ENCODE measurements at regions not wholly inside any gene's neighbourhood (a gene's known extent, or its start where the extent isn't known, plus 50 kb on each side); places are given as distances from the start of the nearest gene placed in this dataset.
"Not testable (repeated sequence)": the region's sequence is repeated elsewhere in the genome, so short reads cannot be mapped to it uniquely, and the experiment has no call there.

- H3K27ac ChIP-seq; H3K27me3 ChIP-seq; H3K4me1 ChIP-seq; DNase-seq; H3K4me3 ChIP-seq; intact Hi-C loops (cut with DNase I); H3K9me3 ChIP-seq; H3K36me3 ChIP-seq: not testable (repeated sequence)
- 73% methylated on average over 14 of the region's 15 CpGs for WGBS, 2 donors
Measured at GRCh38 chr2:95754819-95755563, 163.2 kb downstream of the TRIM43 start.

- H3K4me3 ChIP-seq; H3K9me3 ChIP-seq; H3K36me3 ChIP-seq; intact Hi-C loops (cut with DNase I); DNase-seq; H3K27me3 ChIP-seq; H3K27ac ChIP-seq; H3K4me1 ChIP-seq: not testable (repeated sequence)
- WGBS, 2 donors, result 61 to 71% methylated on average over 7 of the region's 7 CpGs
Measured at GRCh38 chr2:95755956-95756669, 164.3 kb downstream of the TRIM43 start.

GRCh38 chr2:95757988-95758387, 166.2 kb downstream of the TRIM43 start:
- H3K36me3 ChIP-seq, result no peaks in the 10 kb centered on the region
- H3K27ac ChIP-seq, result no peak overlapping the region
- no peaks in the 10 kb centered on the region for H3K27me3 ChIP-seq
- H3K4me1 ChIP-seq, result no peaks in the 10 kb centered on the region
- intact Hi-C loops (cut with DNase I), result no loop called here
- no peak overlapping the region for H3K4me3 ChIP-seq
- DNase-seq, result no peak
- no peaks in the 10 kb centered on the region for H3K9me3 ChIP-seq
- no peak for TF ChIP-seq EP300 (IDR thresholded peaks at IDR 0.05)
- TF ChIP-seq CTCF (IDR thresholded peaks at IDR 0.05), result no peak
- no peak for TF ChIP-seq POLR2AphosphoS5 (IDR thresholded peaks at IDR 0.05)
- TF ChIP-seq POLR2A (IDR thresholded peaks at IDR 0.05), result no peak
- WGBS, 2 donors, result 48 to 67% methylated on average over 2 of the region's 2 CpGs

- TF ChIP-seq CTCF (IDR thresholded peaks at IDR 0.05) (no peak), POLR2A (IDR thresholded peaks at IDR 0.05) (no peak), EP300 (IDR thresholded peaks at IDR 0.05) (no peak), POLR2AphosphoS5 (IDR thresholded peaks at IDR 0.05) (no peak)
- no peaks in the 10 kb centered on the region for H3K36me3 ChIP-seq
- intact Hi-C loops (cut with DNase I), result no loop called here
- no peak overlapping the region for H3K27ac ChIP-seq
- H3K27me3 ChIP-seq, result no peaks in the 10 kb centered on the region
- 90 to 93% methylated on average over 4 of the region's 4 CpGs for WGBS, 2 donors
- H3K4me3 ChIP-seq, result no peak overlapping the region
- no peaks in the 10 kb centered on the region for H3K4me1 ChIP-seq
- no peak for DNase-seq
- no peaks in the 10 kb centered on the region for H3K9me3 ChIP-seq
Measured at GRCh38 chr2:95759481-95760246, 167.9 kb downstream of the TRIM43 start.

GRCh38 chr2:95760806-95761525, 169.2 kb downstream of the TRIM43 start:
- DNase-seq, result no peak
- no peak for TF ChIP-seq CTCF (IDR thresholded peaks at IDR 0.05)
- TF ChIP-seq POLR2A (IDR thresholded peaks at IDR 0.05), result no peak
- TF ChIP-seq EP300 (IDR thresholded peaks at IDR 0.05), result no peak
- TF ChIP-seq POLR2AphosphoS5 (IDR thresholded peaks at IDR 0.05), result no peak
- H3K27ac ChIP-seq, result no peak overlapping the region
- 77 to 82% methylated on average over 11 of the region's 11 CpGs for WGBS, 2 donors
- intact Hi-C loops (cut with DNase I), result no loop called here
- H3K4me3 ChIP-seq, result no peak overlapping the region
- H3K4me1 ChIP-seq, result no peaks in the 10 kb centered on the region
- no peaks in the 10 kb centered on the region for H3K9me3 ChIP-seq
- no peaks in the 10 kb centered on the region for H3K27me3 ChIP-seq
- H3K36me3 ChIP-seq, result no peaks in the 10 kb centered on the region
